K562 (cell line): ENCODE measurements at regions not wholly inside any gene's neighbourhood (a gene's known extent, or its start where the extent isn't known, plus 50 kb on each side); places are given as distances from the start of the nearest gene placed in this dataset.

Experiments
- HNRNPLL ChIP-seq: fragments of 200-400 bp; formaldehyde crosslinking; IDR thresholded peaks from 2 replicates; pipeline ENCODE4 v1.6.1; 2017; ENCODE audit warnings: low read length, low read depth, mild to moderate bottlenecking; ENCODE audit not compliant: poor library complexity, severe bottlenecking
- NCOA6 ChIP-seq: fragments of 450-650 bp; IDR thresholded peaks from 2 replicates; pipeline ENCODE4 v1.6.1; 2017; ENCODE audit warnings: mild to moderate bottlenecking
- SMARCB1 ChIP-seq: IDR thresholded peaks from 2 replicates; pipeline ENCODE4 v1.6.1; 2011; ENCODE audit warnings: improper control_type of control experiment, low read depth; ENCODE audit not compliant: insufficient read length
- SRF ChIP-seq, 2 experiments: fragments of 250-450, 450-650 bp in 1 of 2; sonication (Bioruptor Pico) in 1 of 2; sonication (generic) in 1 of 2; formaldehyde crosslinking; IDR thresholded peaks; 2 replicates each; pipeline versions ENCODE4 v1.5.0 to v1.5.1; 2020 to 2022; ENCODE audit warnings: mild to moderate bottlenecking in 1 of 2, missing genetic modification reagents in 1 of 2
- ZNF695 ChIP-seq: fragments of 450-650 bp; formaldehyde crosslinking; IDR thresholded peaks from 2 replicates; pipeline ENCODE4 v1.4.0; 2020; ENCODE audit warnings: mild to moderate bottlenecking, moderate library complexity
- ZNF785 ChIP-seq: fragments of 250-450 bp; sonication (Bioruptor Pico); IDR thresholded peaks from 2 replicates; pipeline ENCODE4 v1.4.0; 2020; ENCODE audit warnings: mild to moderate bottlenecking
- ZNF79 ChIP-seq: fragments of 250-450 bp; sonication (Bioruptor Pico); IDR thresholded peaks from 2 replicates; pipeline ENCODE4 v1.4.0; 2020; ENCODE audit warnings: low read depth, mild to moderate bottlenecking, moderate library complexity
- TF ChIP-seq, protein P1 (sequence below): fragments of 250-450 bp; sonication (Bioruptor Pico); IDR thresholded peaks from 2 replicates; pipeline ENCODE4 v1.8.0; 2021; ENCODE audit warnings: mild to moderate bottlenecking, moderate library complexity
- TF ChIP-seq, protein P2 (sequence below), 2 experiments: IDR thresholded peaks; 2 replicates each; pipeline ENCODE4 v1.6.1; 2012; ENCODE audit warnings: improper control_type of control experiment in 2 of 2, low read depth in 2 of 2, low read length in 2 of 2, borderline replicate concordance in 1 of 2
- TF ChIP-seq, protein P3 (sequence below): fragments of 250-450 bp; sonication (Bioruptor Pico); IDR thresholded peaks from 2 replicates; pipeline ENCODE4 v1.4.0; 2020; ENCODE audit warnings: mild to moderate bottlenecking

DNA sequence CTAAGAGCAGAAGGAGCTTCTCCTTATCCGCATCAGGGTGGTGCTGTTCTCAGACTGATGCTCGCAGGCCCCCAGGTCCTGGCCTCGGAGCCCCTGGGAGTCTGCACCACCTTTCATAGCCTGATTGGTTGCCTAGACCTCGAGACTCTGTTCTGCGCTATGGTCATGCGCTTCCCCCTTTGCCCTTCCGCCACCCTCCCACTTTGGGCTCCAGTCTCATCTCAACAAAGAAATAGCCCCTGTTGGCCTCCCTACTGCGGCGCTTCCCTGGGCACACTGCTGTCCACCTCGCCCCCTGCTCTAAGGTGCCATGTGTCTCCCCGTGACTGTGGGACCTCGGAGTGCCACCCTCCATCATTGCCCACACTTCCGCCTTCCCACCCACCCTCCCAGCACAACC is 102.9 kb upstream of the TWIST2 start (continued):
- TF ChIP-seq, protein P1, sequence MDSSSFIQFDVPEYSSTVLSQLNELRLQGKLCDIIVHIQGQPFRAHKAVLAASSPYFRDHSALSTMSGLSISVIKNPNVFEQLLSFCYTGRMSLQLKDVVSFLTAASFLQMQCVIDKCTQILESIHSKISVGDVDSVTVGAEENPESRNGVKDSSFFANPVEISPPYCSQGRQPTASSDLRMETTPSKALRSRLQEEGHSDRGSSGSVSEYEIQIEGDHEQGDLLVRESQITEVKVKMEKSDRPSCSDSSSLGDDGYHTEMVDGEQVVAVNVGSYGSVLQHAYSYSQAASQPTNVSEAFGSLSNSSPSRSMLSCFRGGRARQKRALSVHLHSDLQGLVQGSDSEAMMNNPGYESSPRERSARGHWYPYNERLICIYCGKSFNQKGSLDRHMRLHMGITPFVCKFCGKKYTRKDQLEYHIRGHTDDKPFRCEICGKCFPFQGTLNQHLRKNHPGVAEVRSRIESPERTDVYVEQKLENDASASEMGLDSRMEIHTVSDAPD (CRISPR knock-in tag), result no peak
- TF ChIP-seq SRF (CRISPR knock-in tag; IDR thresholded peaks at IDR 0.05), result no peak
- no peak for TF ChIP-seq HNRNPLL
- no peak for TF ChIP-seq NCOA6
- TF ChIP-seq, protein P2, sequence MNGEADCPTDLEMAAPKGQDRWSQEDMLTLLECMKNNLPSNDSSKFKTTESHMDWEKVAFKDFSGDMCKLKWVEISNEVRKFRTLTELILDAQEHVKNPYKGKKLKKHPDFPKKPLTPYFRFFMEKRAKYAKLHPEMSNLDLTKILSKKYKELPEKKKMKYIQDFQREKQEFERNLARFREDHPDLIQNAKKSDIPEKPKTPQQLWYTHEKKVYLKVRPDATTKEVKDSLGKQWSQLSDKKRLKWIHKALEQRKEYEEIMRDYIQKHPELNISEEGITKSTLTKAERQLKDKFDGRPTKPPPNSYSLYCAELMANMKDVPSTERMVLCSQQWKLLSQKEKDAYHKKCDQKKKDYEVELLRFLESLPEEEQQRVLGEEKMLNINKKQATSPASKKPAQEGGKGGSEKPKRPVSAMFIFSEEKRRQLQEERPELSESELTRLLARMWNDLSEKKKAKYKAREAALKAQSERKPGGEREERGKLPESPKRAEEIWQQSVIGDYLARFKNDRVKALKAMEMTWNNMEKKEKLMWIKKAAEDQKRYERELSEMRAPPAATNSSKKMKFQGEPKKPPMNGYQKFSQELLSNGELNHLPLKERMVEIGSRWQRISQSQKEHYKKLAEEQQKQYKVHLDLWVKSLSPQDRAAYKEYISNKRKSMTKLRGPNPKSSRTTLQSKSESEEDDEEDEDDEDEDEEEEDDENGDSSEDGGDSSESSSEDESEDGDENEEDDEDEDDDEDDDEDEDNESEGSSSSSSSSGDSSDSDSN (IDR thresholded peaks at IDR 0.05; ENCODE audit: borderline replicate concordance in 1 of 2, low read depth in 2 of 2, low read length in 2 of 2), result no peak
- no peak for TF ChIP-seq ZNF79 (CRISPR knock-in tag)
- TF ChIP-seq SMARCB1, result no peak
- TF ChIP-seq ZNF695 (CRISPR knock-in tag), result no peak
- TF ChIP-seq ZNF785, result no peak
- TF ChIP-seq, protein P3, sequence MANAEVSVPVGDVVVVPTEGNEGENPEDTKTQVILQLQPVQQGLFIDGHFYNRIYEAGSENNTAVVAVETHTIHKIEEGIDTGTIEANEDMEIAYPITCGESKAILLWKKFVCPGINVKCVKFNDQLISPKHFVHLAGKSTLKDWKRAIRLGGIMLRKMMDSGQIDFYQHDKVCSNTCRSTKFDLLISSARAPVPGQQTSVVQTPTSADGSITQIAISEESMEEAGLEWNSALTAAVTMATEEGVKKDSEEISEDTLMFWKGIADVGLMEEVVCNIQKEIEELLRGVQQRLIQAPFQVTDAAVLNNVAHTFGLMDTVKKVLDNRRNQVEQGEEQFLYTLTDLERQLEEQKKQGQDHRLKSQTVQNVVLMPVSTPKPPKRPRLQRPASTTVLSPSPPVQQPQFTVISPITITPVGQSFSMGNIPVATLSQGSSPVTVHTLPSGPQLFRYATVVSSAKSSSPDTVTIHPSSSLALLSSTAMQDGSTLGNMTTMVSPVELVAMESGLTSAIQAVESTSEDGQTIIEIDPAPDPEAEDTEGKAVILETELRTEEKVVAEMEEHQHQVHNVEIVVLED (CRISPR knock-in tag), result no peak
